Left colon (tissue), 2 donors: ENCODE measurements at regions not wholly inside any gene's neighbourhood (a gene's known extent, or its start where the extent isn't known, plus 50 kb on each side); places are given as distances from the start of the nearest gene placed in this dataset.

Experiments
- ATAC-seq: fragments of 200-7000 bp; cut with Tn5 transposase; one replicate; pipeline ENCODE4 v1.9.1; 2020; ENCODE audit warnings: mild to moderate bottlenecking, moderate library complexity
- DNase-seq, 2 donors: peaks; one replicate each; pipeline ENCODE4 v3.0.0-alpha.2; 2020
- intact Hi-C, 2 donors: fragments of 100-400 bp; cut with DNase I in 1 of 2; cut with micrococcal nuclease in 1 of 2; formaldehyde crosslinking; loops; one replicate each; pipeline versions ENCODE4 v1.11.2 to v1.14.0; 2022; cut with DNase I, micrococcal nuclease
- donor health status: DM: no; HTN: no; CAD: no.
- donor health status: DM: yes; HTN: yes; CAD: no.

DNA sequence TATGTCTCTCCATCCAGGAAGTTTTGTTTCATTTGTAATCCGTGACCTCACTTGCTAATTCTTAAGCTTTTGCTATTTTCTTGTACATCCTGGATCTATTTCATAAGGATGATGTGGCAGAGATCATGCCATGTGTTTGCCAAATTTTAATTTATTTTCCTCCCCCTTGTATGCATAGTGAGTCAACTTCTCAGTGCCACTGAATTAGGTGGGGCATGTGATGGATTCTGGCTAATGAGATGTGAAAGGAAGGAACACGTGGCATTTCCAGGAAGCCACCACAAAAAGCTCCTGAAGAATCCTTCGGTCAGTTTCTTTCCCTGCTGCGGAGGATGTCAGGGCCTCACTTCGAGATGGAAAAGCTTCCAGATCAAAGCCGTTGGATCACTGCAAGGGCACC is 86.2 kb upstream of the PRL start:
- intact Hi-C loops, result no loop called here
- ATAC-seq, result no peak
- DNase-seq, result no peak

DNA sequence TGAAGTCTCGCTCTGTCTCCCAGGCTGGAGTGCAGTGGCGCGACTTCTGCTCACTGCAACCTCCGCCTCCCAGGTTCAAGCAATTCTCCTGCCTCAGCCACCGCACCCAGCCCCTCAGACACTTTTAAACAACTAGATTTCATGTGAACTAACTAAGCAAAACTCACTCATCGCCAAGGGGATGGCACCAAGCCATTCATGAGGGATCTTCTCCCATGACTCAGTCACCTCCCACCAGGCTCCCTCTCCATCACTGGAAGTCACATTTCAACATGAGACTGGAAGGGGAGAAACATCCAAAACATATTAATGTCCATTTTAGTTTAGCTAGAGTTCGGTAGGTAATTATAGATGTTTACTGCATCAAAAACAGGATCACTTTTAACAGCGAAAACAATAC is 95.9 kb upstream of the PRL start:
- DNase-seq (no peak), ATAC-seq (no peak)
- intact Hi-C loops, result no loop called here

- no peak for ATAC-seq
- no peak for DNase-seq
- intact Hi-C loops, result no loop called here
These were observed 97.9 kb upstream of the PRL start for GRCh38 chr6:22394691-22395090.

DNA sequence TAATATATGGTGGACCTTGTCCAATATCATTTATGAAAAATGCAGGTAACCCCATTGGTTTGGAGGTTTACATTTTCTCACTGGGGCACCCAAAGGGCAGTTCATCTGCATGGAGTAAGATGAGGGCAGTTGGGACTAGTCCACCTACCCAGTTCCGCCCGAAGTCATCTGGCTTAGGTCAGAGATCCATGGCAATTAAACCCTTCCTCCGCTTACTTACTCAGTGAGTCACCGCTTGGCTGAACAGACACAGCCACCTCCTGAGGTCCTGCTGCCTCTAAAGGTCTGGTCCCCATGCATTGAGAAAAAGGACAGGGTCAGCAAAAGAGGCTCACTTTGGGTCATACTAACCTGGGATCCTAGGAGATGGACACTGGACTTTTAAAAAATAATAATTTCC is 102.9 kb upstream of the PRL start:
- intact Hi-C loops, result no loop called here
- DNase-seq (no peak), ATAC-seq (no peak)

GRCh38 chr6:22401206-22401605 is 104.4 kb upstream of the PRL start:
- DNase-seq (no peak), ATAC-seq (no peak)
- intact Hi-C loops, result no loop called here

- intact Hi-C loops, result no loop called here
- ATAC-seq, result no peak
- no peak for DNase-seq
These were observed 105.1 kb upstream of the PRL start for GRCh38 chr6:22401932-22402331.

DNA sequence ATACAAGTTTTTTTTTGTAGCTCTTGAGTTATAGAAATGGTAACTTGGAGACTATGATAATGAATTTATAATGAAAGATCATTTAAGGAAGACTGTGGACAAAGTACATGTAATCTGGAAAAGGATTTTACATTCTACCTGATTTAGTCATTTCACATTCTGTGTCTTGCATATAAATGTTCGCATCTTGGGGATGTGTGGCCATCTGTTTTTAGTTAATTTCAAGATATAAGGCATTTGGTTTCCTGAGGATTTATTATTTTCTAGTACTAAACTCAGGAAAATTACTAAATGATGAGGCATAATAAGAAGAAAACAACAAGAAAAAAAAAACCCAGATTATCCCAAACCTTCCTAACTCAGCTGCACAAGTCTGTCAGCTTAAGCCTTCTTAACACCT is 112.7 kb upstream of the PRL start:
- intact Hi-C loops, result no loop called here
- DNase-seq (no peak), ATAC-seq (no peak)

GRCh38 chr6:22411376-22412105 is 114.7 kb upstream of the PRL start:
- no peak for ATAC-seq
- intact Hi-C loops, result no loop called here
- no peak for DNase-seq

DNA sequence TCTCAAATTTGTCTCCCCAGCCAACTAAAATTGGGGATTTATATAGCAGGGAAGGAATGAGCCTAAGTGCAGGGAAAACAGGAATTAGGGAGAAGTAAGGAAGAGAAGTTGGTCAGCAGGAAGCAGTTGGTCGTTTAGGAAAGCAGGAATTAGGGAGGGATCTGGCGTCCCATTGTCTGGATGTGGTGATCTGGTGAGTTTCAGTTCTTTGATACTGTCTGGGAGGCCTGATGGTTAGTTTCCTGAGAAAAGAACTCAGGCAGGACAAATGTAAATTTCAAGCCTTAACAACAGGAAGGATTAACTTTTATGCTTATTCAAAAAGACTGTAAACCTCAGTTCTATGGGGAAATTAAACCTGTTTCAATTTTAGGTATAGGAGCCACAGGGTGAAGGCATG is 116.2 kb upstream of the PRL start:
- DNase-seq (no peak), ATAC-seq (no peak)
- intact Hi-C loops, result no loop called here

GRCh38 chr6:22413681-22414311 is 117.0 kb upstream of the PRL start:
- DNase-seq, result no peak
- intact Hi-C loops, result no loop called here
- no peak for ATAC-seq

- intact Hi-C loops, result no loop called here
- ATAC-seq (no peak), DNase-seq (no peak)
These were observed 121.9 kb upstream of the PRL start for GRCh38 chr6:22418714-22419113.

DNA sequence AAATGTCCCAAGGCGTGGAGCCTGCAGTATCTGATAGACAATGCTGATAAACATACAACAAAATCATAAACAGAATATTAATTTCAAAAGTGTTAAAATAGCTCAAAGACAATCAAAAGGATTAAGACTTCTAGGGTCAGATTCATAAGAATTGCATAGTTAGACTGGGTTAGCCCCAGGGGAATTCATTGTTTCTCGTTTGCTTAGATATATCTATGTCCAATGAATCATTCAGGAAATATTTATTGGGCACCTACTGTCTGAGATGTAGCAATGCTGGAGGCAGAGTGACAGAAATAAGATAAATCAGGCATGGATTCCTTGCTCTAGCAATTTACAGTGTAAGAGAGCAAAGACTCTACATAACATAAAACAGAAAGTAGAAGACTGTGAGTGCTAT is 124.4 kb upstream of the PRL start:
- ATAC-seq (no peak), DNase-seq (no peak)
- intact Hi-C loops, result no loop called here

- ATAC-seq, result no peak
- DNase-seq, result no peak
- intact Hi-C loops, result no loop called here
These were observed 127.4 kb upstream of the PRL start for GRCh38 chr6:22424196-22424595.

DNA sequence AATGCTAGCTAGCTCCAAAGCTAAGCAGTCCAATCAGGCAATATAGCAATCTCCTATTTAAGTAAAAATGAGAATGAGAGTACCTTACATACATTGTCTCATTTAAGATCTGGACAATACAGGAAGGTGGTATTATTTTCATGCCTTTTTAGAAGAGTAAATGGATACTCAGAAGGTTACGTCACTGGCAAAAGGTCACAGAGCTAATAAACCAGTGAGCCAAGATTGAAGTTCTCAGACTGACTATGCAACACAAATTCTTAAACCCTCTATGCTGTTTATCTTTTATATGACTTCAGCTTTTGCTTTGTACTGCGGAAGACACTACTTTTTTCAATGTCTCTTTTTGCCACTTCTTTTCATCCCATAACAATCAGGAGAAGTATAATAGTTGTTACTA is 135.2 kb upstream of the PRL start:
- DNase-seq, result no peak
- no peak for ATAC-seq
- intact Hi-C loops, result no loop called here

GRCh38 chr6:22433745-22434144 is 135.6 kb upstream of the HDGFL1 start:
- ATAC-seq (no peak), DNase-seq (no peak)
- intact Hi-C loops, result no loop called here

DNA sequence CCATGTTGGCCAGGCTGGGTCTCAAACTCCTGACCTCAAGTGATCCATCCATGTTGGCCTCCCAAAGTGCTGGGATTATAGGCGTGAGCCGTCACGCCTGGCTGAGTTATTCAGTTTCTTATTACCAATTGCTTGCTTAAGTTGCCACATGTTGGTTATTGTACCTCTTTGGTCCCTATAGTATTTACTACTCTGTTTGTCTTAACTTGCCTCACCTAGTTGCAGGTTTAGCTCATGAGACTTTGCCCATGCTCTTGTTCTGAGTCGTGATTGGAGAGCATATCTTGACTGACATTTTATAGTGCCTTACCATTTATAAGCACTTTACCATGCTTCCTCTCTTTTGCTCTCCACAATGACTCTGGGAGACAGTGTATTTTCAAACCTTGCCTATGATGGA is 134.2 kb upstream of the HDGFL1 start:
- intact Hi-C loops, result no loop called here
- no peak for DNase-seq
- no peak for ATAC-seq

DNA sequence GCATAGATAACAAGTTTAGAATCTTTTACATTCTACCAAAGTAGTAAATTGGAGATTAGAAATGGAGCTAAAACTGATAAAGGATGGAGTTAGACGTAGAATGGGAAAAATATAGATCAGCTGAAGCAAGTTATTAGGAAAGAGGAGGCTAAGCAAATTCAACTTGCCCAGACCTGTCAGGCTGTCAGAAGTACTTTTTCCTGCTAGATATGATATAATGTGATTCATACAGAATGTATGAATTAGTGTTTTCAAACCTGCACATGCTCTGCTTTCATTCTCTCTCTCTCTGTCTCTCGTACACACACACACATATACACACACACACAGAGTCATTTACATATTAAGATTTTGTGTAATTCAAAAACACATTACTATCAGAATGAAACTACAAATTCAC is 133.2 kb upstream of the HDGFL1 start:
- intact Hi-C loops, result no loop called here
- no peak for DNase-seq
- ATAC-seq, result no peak

DNA sequence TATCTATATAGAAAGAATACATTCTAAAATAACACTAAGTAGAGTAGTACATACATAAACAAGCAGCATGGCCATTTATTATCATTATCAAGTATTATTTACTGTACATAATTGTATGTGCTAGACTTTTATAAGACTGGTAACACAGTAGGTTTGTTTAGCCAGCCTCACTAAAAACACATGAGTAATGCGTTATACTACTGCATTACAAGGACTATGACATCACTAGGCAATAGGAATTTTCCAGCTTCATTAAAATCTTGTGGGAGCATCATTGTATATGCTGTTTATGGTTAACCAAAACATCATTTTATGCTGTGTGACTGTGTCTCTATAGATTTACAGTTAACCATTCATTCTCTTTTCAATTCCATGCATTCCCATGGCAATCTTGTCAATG is 131.7 kb upstream of the HDGFL1 start:
- intact Hi-C loops, result no loop called here
- no peak for DNase-seq
- no peak for ATAC-seq

GRCh38 chr6:22442826-22443225 is 126.5 kb upstream of the HDGFL1 start:
- intact Hi-C loops, result no loop called here
- ATAC-seq, result no peak
- DNase-seq, result no peak

DNA sequence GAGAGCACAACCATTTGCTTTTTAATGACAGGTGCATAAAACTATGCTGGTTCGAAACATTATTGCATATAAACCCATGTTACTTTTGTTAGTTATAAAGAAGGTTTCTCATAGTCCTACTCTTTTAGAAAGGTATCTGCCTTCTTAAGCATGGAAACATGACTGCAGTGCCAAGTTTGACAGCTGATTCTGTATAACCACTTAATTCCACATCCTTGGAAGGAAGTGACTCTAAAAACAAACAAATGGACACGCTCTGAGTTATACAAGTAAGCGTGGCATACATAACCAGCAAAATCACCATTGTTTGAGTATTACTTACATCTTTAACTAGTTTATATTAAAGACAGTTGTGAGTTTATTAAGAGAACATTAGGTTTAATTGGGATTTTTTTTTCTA is 125.0 kb upstream of the HDGFL1 start:
- ATAC-seq, result no peak
- intact Hi-C loops, result no loop called here
- no peak for DNase-seq

GRCh38 chr6:22445946-22446345 is 123.4 kb upstream of the HDGFL1 start:
- intact Hi-C loops, result no loop called here
- DNase-seq (no peak), ATAC-seq (no peak)
